ENCODE measurements at regions not wholly inside any gene's neighbourhood (a gene's known extent, or its start where the extent isn't known, plus 50 kb on each side); places are given as distances from the start of the nearest gene placed in this dataset.
"Not testable (repeated sequence)": the region's sequence is repeated elsewhere in the genome, so short reads cannot be mapped to it uniquely, and the experiment has no call there.

DNA sequence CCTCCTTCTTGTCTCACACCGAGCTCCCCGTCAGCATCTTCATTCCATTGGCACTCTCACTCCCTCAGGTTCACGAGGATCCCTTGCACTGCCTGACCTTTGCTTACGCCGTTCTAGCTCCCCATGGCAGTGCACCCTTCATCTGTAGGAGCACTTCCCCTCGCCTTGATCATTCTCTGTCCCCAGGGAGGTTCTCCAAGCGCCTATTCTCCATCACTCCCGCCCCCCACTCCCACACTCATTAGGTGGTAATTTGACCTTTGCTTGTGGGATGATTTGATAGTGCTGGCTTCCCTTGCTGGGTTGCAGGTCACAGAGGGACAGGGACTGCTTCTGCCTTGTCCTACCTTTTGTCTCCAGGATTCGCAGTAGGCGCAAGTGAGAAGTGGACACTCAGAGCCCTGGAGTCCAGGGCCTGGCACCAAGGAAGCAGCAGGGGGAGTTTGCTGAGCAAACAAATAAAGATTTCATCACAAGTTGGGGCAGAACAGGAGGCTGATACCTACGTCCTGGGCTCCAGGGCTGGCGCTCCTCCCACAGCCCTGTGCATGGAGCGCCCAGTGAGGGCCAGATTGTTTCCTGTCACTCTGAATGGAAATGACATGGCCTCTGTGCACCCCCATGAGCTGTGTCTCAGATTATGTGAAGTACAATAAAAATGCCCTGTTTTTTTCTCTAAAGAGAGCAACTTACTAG lies 82.0 kb upstream of the RUNX3 start:
- Histone ChIP-seq H3K27ac (replicated peaks in 1 of 4) (no peak overlapping the region), H3K4me3 (no peak overlapping the region), H3K9me3 (no peaks in the 10 kb centered on the region), H3K4me1 (peaks cover 0 to 6% (median under 1%) of the 10 kb centered on the region in 4 donors), H3K27me3 (peaks cover 0 to 30% (median 0%) of the 10 kb centered on the region in 4 donors), H3K36me3 (no peaks in the 10 kb centered on the region)
- DNase-seq (ENCODE audit: extremely low spot score): no peak
- 68% methylated on average over 13 of the region's 13 CpGs for WGBS
- TF ChIP-seq EP300 (IDR thresholded peaks at IDR 0.05) (no peak), POLR2AphosphoS5 (IDR thresholded peaks at IDR 0.05) (no peak)
- intact Hi-C loops (cut with DNase I): no loop called here

DNA sequence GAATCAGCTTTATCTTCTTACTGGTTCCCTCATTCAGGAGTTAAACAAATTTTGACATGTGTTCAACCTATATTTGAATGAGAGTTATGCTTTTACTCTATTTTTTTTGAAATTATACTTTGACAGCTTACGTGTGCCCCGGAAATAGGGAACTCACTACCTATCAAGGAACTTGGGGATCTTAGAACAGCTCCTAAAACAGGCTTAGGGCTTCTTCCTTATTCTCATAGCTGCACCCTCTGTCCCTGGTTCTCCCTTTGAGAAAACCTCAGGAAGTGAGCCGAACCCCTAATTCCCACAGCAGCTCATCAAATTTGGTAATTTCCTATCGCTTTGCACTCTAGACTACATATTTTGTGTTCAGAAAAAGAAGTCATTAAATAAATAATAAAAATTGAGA lies 81.2 kb upstream of the RUNX3 start:
- WGBS: 58% methylated on average over 4 of the region's 4 CpGs
- TF ChIP-seq, protein P1, sequence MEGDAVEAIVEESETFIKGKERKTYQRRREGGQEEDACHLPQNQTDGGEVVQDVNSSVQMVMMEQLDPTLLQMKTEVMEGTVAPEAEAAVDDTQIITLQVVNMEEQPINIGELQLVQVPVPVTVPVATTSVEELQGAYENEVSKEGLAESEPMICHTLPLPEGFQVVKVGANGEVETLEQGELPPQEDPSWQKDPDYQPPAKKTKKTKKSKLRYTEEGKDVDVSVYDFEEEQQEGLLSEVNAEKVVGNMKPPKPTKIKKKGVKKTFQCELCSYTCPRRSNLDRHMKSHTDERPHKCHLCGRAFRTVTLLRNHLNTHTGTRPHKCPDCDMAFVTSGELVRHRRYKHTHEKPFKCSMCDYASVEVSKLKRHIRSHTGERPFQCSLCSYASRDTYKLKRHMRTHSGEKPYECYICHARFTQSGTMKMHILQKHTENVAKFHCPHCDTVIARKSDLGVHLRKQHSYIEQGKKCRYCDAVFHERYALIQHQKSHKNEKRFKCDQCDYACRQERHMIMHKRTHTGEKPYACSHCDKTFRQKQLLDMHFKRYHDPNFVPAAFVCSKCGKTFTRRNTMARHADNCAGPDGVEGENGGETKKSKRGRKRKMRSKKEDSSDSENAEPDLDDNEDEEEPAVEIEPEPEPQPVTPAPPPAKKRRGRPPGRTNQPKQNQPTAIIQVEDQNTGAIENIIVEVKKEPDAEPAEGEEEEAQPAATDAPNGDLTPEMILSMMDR (IDR thresholded peaks at IDR 0.05): no peak
- TF ChIP-seq POLR2A (IDR thresholded peaks at IDR 0.05; ENCODE audit: low read depth) (no peak), EP300 (IDR thresholded peaks at IDR 0.05) (no peak), POLR2AphosphoS5 (IDR thresholded peaks at IDR 0.05) (no peak)
- Histone ChIP-seq H3K27me3 (peaks cover 0 to 38% (median 0%) of the 10 kb centered on the region in 4 donors), H3K27ac (replicated peaks in 1 of 4) (no peak overlapping the region), H3K9me3 (no peaks in the 10 kb centered on the region), H3K4me1 (peaks cover 0 to 13% (median 6%) of the 10 kb centered on the region in 4 donors), H3K4me3 (no peak overlapping the region), H3K36me3 (no peaks in the 10 kb centered on the region)
- no peak for DNase-seq (ENCODE audit: extremely low spot score)
- intact Hi-C loops (cut with DNase I): no loop called here

DNA sequence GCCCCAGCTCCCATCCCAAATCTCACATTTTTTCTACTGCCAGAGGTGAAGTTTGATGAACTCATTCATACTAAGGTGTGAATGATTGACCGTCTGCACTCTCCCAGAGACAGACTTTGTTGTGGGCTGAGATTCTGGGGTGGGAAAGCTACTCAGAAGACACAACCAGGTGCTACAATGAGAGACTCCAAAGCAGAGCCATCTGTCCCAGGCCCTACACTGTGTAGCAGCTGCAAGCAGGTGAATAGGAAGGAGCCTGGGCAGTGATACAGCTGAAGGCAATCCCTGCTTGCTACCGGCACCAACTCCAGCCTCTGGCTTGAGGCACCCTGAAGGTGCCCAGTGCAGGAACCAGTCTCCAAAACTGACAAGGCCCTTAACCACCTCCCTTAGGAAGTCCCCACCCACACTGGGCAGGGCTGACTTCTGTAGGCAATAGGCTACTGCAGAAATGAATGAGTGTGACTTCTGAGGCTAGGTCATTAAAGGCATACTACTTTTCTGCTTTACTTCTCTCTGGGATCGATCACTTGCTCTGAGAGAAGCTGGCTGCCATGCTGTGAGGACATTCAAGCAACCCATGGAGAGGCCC lies 79.7 kb upstream of the RUNX3 start:
- Histone ChIP-seq H3K27me3 (peaks cover 0 to 52% (median 0%) of the 10 kb centered on the region in 4 donors), H3K36me3 (no peaks in the 10 kb centered on the region), H3K4me1 (peaks cover 0 to 13% (median 6%) of the 10 kb centered on the region in 4 donors), H3K27ac (replicated peaks in 1 of 4) (no peak overlapping the region), H3K9me3 (no peaks in the 10 kb centered on the region), H3K4me3 (no peak overlapping the region)
- DNase-seq (ENCODE audit: extremely low spot score): no peak
- intact Hi-C loops (cut with DNase I): no loop called here
- TF ChIP-seq POLR2A (IDR thresholded peaks at IDR 0.05; ENCODE audit: low read depth) (no peak), POLR2AphosphoS5 (IDR thresholded peaks at IDR 0.05) (no peak), EP300 (IDR thresholded peaks at IDR 0.05) (no peak)
- TF ChIP-seq, protein P1 (IDR thresholded peaks at IDR 0.05): no peak
- 100% methylated on average over 3 of the region's 3 CpGs for WGBS

DNA sequence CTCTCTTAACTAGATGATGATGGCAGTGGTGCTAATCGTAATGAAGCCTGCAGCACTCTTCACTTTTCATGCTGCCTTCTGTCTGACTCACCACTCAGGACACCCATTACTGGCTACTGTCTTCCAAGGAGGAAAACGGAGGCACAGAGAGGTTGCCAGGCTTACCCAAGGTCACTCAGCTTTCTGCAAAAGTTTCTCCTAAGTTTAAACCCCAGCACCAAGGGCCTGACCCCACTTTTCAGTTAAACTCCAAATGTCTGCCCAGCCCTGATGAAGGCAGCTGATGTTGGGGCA lies 78.1 kb upstream of the RUNX3 start:
- intact Hi-C loops (cut with DNase I): no loop called here
- no peaks in the 10 kb centered on the region for H3K9me3 ChIP-seq
- H3K4me3 ChIP-seq: no peak overlapping the region
- no peak for TF ChIP-seq POLR2AphosphoS5 (IDR thresholded peaks at IDR 0.05)
- no peak for TF ChIP-seq EP300 (IDR thresholded peaks at IDR 0.05)
- no peak for TF ChIP-seq POLR2A (IDR thresholded peaks at IDR 0.05; ENCODE audit: low read depth)
- TF ChIP-seq, protein P1 (IDR thresholded peaks at IDR 0.05): no peak
- 60% methylated on average over 2 of the region's 2 CpGs for WGBS
- H3K36me3 ChIP-seq: no peaks in the 10 kb centered on the region
- peaks cover 0 to 13% (median 6%) of the 10 kb centered on the region in 4 donors for H3K4me1 ChIP-seq
- DNase-seq (ENCODE audit: extremely low spot score): no peak
- H3K27ac ChIP-seq (replicated peaks in 1 of 4): no peak overlapping the region
- H3K27me3 ChIP-seq: peaks cover 0 to 53% (median 0%) of the 10 kb centered on the region in 4 donors

DNA sequence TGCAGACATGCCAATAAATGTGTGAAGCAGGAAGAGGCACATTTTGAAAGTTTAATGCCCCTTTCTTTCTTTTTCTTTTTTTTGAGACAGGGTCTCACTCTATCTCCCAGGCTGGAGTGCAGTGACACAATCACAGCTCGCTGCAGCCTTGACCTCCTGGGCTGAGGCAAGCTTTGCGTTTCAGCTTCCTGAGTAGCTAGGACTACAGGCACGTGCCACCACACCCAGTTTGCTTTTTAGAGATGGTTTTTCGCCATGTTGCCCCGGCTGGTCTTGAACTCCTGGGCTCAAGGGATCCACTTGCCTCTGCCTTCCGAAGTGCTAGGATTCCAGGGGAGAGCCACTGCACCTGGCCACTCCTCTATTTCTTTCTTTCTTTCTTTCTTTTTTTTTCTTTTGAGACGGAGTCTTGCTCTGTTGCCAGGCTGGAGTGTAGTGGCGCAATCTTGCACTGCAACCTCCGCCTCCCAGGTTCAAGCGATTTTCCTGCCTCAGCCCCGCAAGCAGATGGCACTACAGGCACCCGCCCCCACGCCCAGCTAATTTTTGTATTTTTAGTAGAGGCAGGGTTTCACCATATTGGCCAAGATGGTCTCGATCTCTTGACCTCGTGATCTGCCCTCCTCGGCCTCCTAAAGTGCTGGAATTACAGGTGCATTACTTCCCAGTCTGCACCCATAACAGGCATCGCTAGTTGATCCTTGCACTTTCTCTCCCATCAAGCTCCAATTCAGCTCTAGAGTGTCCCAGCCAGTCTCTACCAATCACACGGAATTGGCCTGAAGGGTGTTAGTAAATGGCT lies 77.5 kb upstream of the RUNX3 start:
- DNase-seq (ENCODE audit: extremely low spot score); intact Hi-C loops (cut with DNase I); H3K9me3 ChIP-seq; H3K27ac ChIP-seq (replicated peaks in 1 of 4); H3K36me3 ChIP-seq; H3K4me3 ChIP-seq: not testable (repeated sequence)
- Histone ChIP-seq H3K4me1 (peaks cover 0 to 13% (median 6%) of the 10 kb centered on the region in 4 donors), H3K27me3 (peaks cover 0 to 53% (median 0%) of the 10 kb centered on the region in 4 donors)
- 70% methylated on average over 18 of the region's 18 CpGs for WGBS
